ENCODE measurements at regions not wholly inside any gene's neighbourhood (a gene's known extent, or its start where the extent isn't known, plus 50 kb on each side); places are given as distances from the start of the nearest gene placed in this dataset.

GRCh38 chr9:38339496-38339895, 53.0 kb upstream of the ALDH1B1 start:
- TF ChIP-seq EZH2 (IDR thresholded peaks at IDR 0.05; ENCODE audit: borderline replicate concordance, low read length) (no peak), CTCF (IDR thresholded peaks at IDR 0.05; ENCODE audit: low read length) (no peak)

All from OCI-LY1 (cell line).